K562 (cell line): ENCODE measurements at regions not wholly inside any gene's neighbourhood (a gene's known extent, or its start where the extent isn't known, plus 50 kb on each side); places are given as distances from the start of the nearest gene placed in this dataset.

Experiments
- ATAC-seq: fragments of 200-7000 bp; cut with Tn5 transposase; 3 replicates; pipeline ENCODE4 v1.9.1; 2020; ENCODE audit warnings: moderate library complexity
- BruUV-seq: library from RNA; stranded (reverse); fragments of 400-500 nt; replicated peaks from 2 replicates; lab custom pipeline; 2021; lab: Mats Ljungman, UMichigan
- CTCF ChIA-PET: fragments of 300-600 bp; formaldehyde crosslinking; extraction: SDS; loops from one replicate; lab custom pipeline; 2021; ENCODE audit warnings: low intra/inter-chr PET ratio; lab: Yijun Ruan, JAX
- POLR2A ChIA-PET: fragments of 300-600, 350-650 bp; sonication (Branson Sonifier 250); formaldehyde crosslinking; extraction: SDS; loops from one replicate; lab custom pipeline; 2021; ENCODE audit warnings: antibody characterized with exemption, inconsistent platforms; lab: Yijun Ruan, JAX
- DNase-seq, 4 experiments: peaks; one replicate each; pipeline versions ENCODE4 v3.0.0 to v3.0.0-alpha.2; 2011 to 2018; ENCODE audit warnings: low spot score in 3 of 4, mixed read lengths in 3 of 4; ENCODE audit errors: extremely low read depth in 1 of 4
- FAIRE-seq: peaks from 2 replicates; lab custom pipeline; 2011; peaks lifted over from hg19 to GRCh38; lab: Jason Lieb, UNC
- H2AFZ ChIP-seq: 2 replicates; pipeline ENCODE4 v1.6.0; 2011; ENCODE audit warnings: low read depth, low read length, control low read depth, inconsistent platforms
- H3K27ac ChIP-seq: fragments of 200-600 bp; 3 replicates; pipeline ENCODE4 v1.8.0; 2011; ENCODE audit warnings: low read depth, mild to moderate bottlenecking, control low read depth, inconsistent platforms, low read length, moderate library complexity, mixed read lengths; ENCODE audit errors: extremely low read depth
- H3K27me3 ChIP-seq, 2 experiments: fragments of 300-600 bp in 1 of 2; 2 replicates in 1 of 2; 3 replicates in 1 of 2; pipeline versions ENCODE4 v1.6.0 to v1.8.0; 2011; ENCODE audit warnings: inconsistent platforms in 2 of 2, low read length in 2 of 2, mild to moderate bottlenecking in 1 of 2, mixed read lengths in 1 of 2, moderate library complexity in 1 of 2; ENCODE audit not compliant: control insufficient read depth in 2 of 2, insufficient read depth in 2 of 2
- H3K36me3 ChIP-seq: fragments of 300-600 bp; 3 replicates; pipeline ENCODE4 v1.8.0; 2011; ENCODE audit warnings: mild to moderate bottlenecking, low read length, inconsistent platforms; ENCODE audit not compliant: control insufficient read depth, insufficient read depth
- H3K4me1 ChIP-seq, 2 experiments: fragments of 200-600 bp in 1 of 2; replicated peaks in 1 of 2; 2 replicates in 1 of 2; 3 replicates in 1 of 2; pipeline versions ENCODE4 v1.5.1 to v1.8.0; 2011; ENCODE audit warnings: inconsistent platforms in 2 of 2, low read length in 2 of 2, mild to moderate bottlenecking in 1 of 2, mixed read lengths in 1 of 2, moderate library complexity in 1 of 2; ENCODE audit not compliant: control insufficient read depth in 2 of 2, insufficient read depth in 2 of 2
- H3K4me2 ChIP-seq: 2 replicates; pipeline ENCODE4 v1.6.1; 2011; ENCODE audit warnings: low read length, control low read depth, inconsistent platforms, mixed read lengths; ENCODE audit not compliant: insufficient read depth
- H3K4me3 ChIP-seq: fragments of 200-600 bp; sonication (generic), shearing (Covaris generic); 2 replicates; pipeline ENCODE4 v1.5.1; 2016; ENCODE audit warnings: control low read depth, inconsistent platforms
- H3K79me2 ChIP-seq: fragments of 200-600 bp; 3 replicates; pipeline ENCODE4 v1.8.0; 2011; ENCODE audit warnings: low read length, inconsistent platforms; ENCODE audit not compliant: control insufficient read depth, insufficient read depth
- H3K9ac ChIP-seq, 2 experiments: 2 replicates each; pipeline versions ENCODE4 v1.6.0 to v1.6.1; 2011; ENCODE audit warnings: low read depth in 2 of 2, low read length in 2 of 2, control low read depth in 1 of 2, inconsistent platforms in 1 of 2, mild to moderate bottlenecking in 1 of 2, mixed read lengths in 1 of 2; ENCODE audit not compliant: insufficient read depth in 1 of 2
- H3K9me1 ChIP-seq: one replicate; pipeline ENCODE4 v1.6.0; 2011; ENCODE audit warnings: inconsistent platforms, mild to moderate bottlenecking, low read length, moderate library complexity; ENCODE audit not compliant: control insufficient read depth, insufficient read depth
- H3K9me3 ChIP-seq: replicated peaks from 2 replicates; pipeline ENCODE4 v1.5.1; 2011; ENCODE audit warnings: low read depth, low read length, inconsistent platforms; ENCODE audit not compliant: control insufficient read depth, insufficient read depth
- H4K20me1 ChIP-seq: replicated peaks from 2 replicates; pipeline ENCODE4 v1.6.1; 2011; ENCODE audit warnings: low read length, inconsistent platforms, mixed read lengths; ENCODE audit not compliant: control insufficient read depth, insufficient read depth
- CC2D1A ChIP-seq: fragments of 450-650 bp; IDR thresholded peaks from 2 replicates; pipeline ENCODE4 v1.6.1; 2017; ENCODE audit warnings: mild to moderate bottlenecking
- DMBX1 ChIP-seq: fragments of 250-450 bp; sonication (Bioruptor Pico); IDR thresholded peaks from 2 replicates; pipeline ENCODE4 v1.8.0; 2022; ENCODE audit warnings: inconsistent platforms, mild to moderate bottlenecking, moderate library complexity, borderline replicate concordance
- FUS ChIP-seq: fragments of 200-400 bp; formaldehyde crosslinking; optimal IDR thresholded peaks from 2 replicates; pipeline ENCODE3; 2017; ENCODE audit warnings: low read depth, low read length
- HCFC1 ChIP-seq: IDR thresholded peaks from 2 replicates; pipeline ENCODE4 v1.6.1; 2012; ENCODE audit warnings: low read depth, low read length, improper control_type of control experiment
- IRF1 ChIP-seq: sonication (generic); formaldehyde crosslinking; IDR thresholded peaks from 2 replicates; pipeline ENCODE4 v1.8.0; 2022; ENCODE audit warnings: missing genetic modification reagents, mild to moderate bottlenecking, borderline replicate concordance
- NCOA1 ChIP-seq: fragments of 450-650 bp; IDR thresholded peaks from 2 replicates; pipeline ENCODE4 v1.6.1; 2016; ENCODE audit warnings: low read depth
- NR2C1 ChIP-seq, 2 experiments: fragments of 450-650 bp; IDR thresholded peaks; 2 replicates each; pipeline ENCODE4 v1.6.1; 2017; ENCODE audit warnings: mild to moderate bottlenecking in 2 of 2, antibody characterized with exemption in 1 of 2, inconsistent platforms in 1 of 2, missing compliant biosample characterization in 1 of 2, missing genetic modification characterization in 1 of 2
- RAD21 ChIP-seq, 2 experiments: fragments of 250-450 bp in 1 of 2; fragments of 450-650 bp in 1 of 2; sonication (Bioruptor Pico) in 1 of 2; formaldehyde crosslinking in 1 of 2; IDR thresholded peaks in 1 of 2; conservative IDR thresholded peaks in 1 of 2; 2 replicates each; pipeline versions ENCODE4 v1.4.0 to v1.8.0; 2020 to 2022; ENCODE audit warnings: mild to moderate bottlenecking in 2 of 2, moderate library complexity in 1 of 2
- SPI1 ChIP-seq: IDR thresholded peaks from 2 replicates; pipeline ENCODE4 v1.6.1; 2011; ENCODE audit warnings: low read depth, low read length, control low read depth, borderline replicate concordance
- ZNF121 ChIP-seq: sonication (generic); formaldehyde crosslinking; conservative IDR thresholded peaks from 2 replicates; pipeline ENCODE4 v1.8.0; 2022; ENCODE audit warnings: missing genetic modification reagents
- ZNF655 ChIP-seq: fragments of 250-450 bp; sonication (Bioruptor Pico); IDR thresholded peaks from 2 replicates; pipeline ENCODE4 v1.5.0; 2021
- WGBS: fragments of 100-300 bp; shearing (Covaris generic); methylation state at CpG from one replicate; pipeline ENCODE4 v1.1.6; 2016; ENCODE audit warnings: low coverage, mixed read lengths; ENCODE audit not compliant: insufficient coverage; ENCODE audit errors: missing lambda C conversion rate; 5-methylcytosine and 5-hydroxymethylcytosine counted together
- in situ Hi-C: fragments of 300-500 bp; cut with MboI; formaldehyde crosslinking; loops from 4 replicates; pipeline ENCODE4 v1.15.0; 2018; ENCODE audit warnings: inconsistent platforms, mixed read lengths
- intact Hi-C: fragments of 100-400 bp; cut with micrococcal nuclease; formaldehyde crosslinking; loops from 2 replicates; pipeline ENCODE4 v1.14.2; 2022
- TF ChIP-seq, protein P1 (sequence below): fragments of 150-350 bp; IDR thresholded peaks from 2 replicates; pipeline ENCODE4 v1.6.1; 2014; ENCODE audit warnings: low read depth, mild to moderate bottlenecking, low read length, borderline replicate concordance
- TF ChIP-seq, protein P2 (sequence below): sonication (generic); formaldehyde crosslinking; IDR thresholded peaks from 2 replicates; pipeline ENCODE4 v1.8.0; 2022; ENCODE audit warnings: mild to moderate bottlenecking, missing genetic modification reagents

GRCh38 chr16:80105160-80105559 lies 435.6 kb upstream of the DYNLRB2 start (continued):
- TF ChIP-seq, protein P1, sequence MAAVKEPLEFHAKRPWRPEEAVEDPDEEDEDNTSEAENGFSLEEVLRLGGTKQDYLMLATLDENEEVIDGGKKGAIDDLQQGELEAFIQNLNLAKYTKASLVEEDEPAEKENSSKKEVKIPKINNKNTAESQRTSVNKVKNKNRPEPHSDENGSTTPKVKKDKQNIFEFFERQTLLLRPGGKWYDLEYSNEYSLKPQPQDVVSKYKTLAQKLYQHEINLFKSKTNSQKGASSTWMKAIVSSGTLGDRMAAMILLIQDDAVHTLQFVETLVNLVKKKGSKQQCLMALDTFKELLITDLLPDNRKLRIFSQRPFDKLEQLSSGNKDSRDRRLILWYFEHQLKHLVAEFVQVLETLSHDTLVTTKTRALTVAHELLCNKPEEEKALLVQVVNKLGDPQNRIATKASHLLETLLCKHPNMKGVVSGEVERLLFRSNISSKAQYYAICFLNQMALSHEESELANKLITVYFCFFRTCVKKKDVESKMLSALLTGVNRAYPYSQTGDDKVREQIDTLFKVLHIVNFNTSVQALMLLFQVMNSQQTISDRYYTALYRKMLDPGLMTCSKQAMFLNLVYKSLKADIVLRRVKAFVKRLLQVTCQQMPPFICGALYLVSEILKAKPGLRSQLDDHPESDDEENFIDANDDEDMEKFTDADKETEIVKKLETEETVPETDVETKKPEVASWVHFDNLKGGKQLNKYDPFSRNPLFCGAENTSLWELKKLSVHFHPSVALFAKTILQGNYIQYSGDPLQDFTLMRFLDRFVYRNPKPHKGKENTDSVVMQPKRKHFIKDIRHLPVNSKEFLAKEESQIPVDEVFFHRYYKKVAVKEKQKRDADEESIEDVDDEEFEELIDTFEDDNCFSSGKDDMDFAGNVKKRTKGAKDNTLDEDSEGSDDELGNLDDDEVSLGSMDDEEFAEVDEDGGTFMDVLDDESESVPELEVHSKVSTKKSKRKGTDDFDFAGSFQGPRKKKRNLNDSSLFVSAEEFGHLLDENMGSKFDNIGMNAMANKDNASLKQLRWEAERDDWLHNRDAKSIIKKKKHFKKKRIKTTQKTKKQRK = no peak
- TF ChIP-seq ZNF121 (CRISPR knock-in tag) = no peak
- TF ChIP-seq NCOA1 = no peak
- TF ChIP-seq, all 486 proteins: peak for 0

DNA sequence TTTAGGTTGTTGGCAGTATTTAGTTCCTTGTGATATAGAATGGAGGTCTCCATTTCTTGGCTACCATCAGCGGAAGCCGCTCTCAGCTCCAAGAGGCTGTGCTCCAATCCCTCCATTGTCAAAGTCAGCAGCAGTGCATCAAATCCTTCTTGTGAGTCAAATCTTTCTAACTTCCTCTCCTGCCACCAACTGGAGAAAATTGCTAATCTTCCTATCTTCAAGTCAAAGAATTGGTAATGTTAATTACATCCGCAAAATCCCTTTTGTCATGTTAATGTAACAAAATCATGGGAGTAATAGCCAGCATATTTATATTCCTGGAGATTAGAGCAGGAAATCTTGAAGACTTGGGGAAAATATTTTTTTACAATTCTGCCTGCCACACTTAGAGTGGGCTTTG lies 436.4 kb upstream of the DYNLRB2 start:
- Histone ChIP-seq H3K9me1 (no peaks in the 10 kb centered on the region), H3K9ac (no peak overlapping the region), H4K20me1 (no peaks in the 10 kb centered on the region), H2AFZ (no peak overlapping the region), H3K27ac (no peak overlapping the region), H3K36me3 (no peaks in the 10 kb centered on the region), H3K9me3 (no peaks in the 10 kb centered on the region), H3K4me3 (no peak overlapping the region), H3K79me2 (no peaks in the 10 kb centered on the region), H3K27me3 (peaks cover 13 to 19% of the 10 kb centered on the region in 2 experiments; a peak in 3 of 5 replicates), H3K4me2 (no peak overlapping the region), H3K4me1 (no peaks in the 10 kb centered on the region)
- ChIA-PET CTCF (no interaction called here), POLR2A (no interaction called here)
- ATAC-seq (no peak), FAIRE-seq (no peak), DNase-seq (no peak)
- intact Hi-C loops (no loop called here), in situ Hi-C loops (no loop called here)
- 2% methylated on average over 3 of the region's 3 CpGs for WGBS
- BruUV-seq = no TSS peak
- TF ChIP-seq RAD21 (CRISPR knock-in tag; conservative IDR thresholded peaks at IDR 0.05 in 1 of 2, IDR thresholded peaks at IDR 0.05 in 1 of 2) (peak in 1 of 2 experiments; percentile 40; a peak in 2 of 4 replicates), ZNF655 (CRISPR knock-in tag) (no peak), CC2D1A (no peak), IRF1 (CRISPR knock-in tag) (no peak), NR2C1 (IDR thresholded peaks at IDR 0.05) (no peak), NR2C1 (tag; IDR thresholded peaks at IDR 0.05) (no peak), DMBX1 (CRISPR knock-in tag) (no peak), FUS (no peak), SPI1 (no peak), HCFC1 (no peak)
- TF ChIP-seq, protein P2, sequence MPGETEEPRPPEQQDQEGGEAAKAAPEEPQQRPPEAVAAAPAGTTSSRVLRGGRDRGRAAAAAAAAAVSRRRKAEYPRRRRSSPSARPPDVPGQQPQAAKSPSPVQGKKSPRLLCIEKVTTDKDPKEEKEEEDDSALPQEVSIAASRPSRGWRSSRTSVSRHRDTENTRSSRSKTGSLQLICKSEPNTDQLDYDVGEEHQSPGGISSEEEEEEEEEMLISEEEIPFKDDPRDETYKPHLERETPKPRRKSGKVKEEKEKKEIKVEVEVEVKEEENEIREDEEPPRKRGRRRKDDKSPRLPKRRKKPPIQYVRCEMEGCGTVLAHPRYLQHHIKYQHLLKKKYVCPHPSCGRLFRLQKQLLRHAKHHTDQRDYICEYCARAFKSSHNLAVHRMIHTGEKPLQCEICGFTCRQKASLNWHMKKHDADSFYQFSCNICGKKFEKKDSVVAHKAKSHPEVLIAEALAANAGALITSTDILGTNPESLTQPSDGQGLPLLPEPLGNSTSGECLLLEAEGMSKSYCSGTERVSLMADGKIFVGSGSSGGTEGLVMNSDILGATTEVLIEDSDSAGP = no peak
